NCI-H82 treated with DMSO at 0.1 percent for 48 hours (cell line): ENCODE measurements at regions not wholly inside any gene's neighbourhood (a gene's known extent, or its start where the extent isn't known, plus 50 kb on each side); places are given as distances from the start of the nearest gene placed in this dataset.
A peak's percentile ranks its signal among the peaks of the same experiment; 100 is the strongest.
"Not testable (repeated sequence)": the region's sequence is repeated elsewhere in the genome, so short reads cannot be mapped to it uniquely, and the experiment has no call there.

Experiments used
- DNase-seq: peaks from one replicate; lab custom pipeline; 2025; ENCODE audit not compliant: unreplicated experiment; lab: John Stamatoyannopoulos, UW

DNA sequence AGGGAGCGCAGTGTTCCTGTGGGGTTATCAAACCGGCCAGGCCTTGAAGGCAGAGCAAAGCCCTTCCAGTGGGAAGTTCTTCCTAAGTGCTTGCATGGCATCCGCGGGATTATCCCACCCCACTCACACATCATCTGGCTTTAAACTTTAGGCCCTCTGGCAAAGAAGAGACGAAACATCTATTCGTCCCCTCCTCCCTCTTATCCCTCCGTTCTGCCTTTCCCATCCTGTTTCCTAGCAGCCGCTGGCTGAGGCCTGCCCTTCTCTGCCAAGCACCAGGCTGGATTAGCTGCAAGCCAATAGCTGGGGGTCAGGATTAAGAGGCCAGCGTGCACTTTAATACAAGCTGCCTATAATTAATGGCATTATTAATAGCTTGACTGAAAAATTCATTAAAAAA, 621.0 kb downstream of the PKHD1 start:
- peak; percentile 85 for DNase-seq

DNA sequence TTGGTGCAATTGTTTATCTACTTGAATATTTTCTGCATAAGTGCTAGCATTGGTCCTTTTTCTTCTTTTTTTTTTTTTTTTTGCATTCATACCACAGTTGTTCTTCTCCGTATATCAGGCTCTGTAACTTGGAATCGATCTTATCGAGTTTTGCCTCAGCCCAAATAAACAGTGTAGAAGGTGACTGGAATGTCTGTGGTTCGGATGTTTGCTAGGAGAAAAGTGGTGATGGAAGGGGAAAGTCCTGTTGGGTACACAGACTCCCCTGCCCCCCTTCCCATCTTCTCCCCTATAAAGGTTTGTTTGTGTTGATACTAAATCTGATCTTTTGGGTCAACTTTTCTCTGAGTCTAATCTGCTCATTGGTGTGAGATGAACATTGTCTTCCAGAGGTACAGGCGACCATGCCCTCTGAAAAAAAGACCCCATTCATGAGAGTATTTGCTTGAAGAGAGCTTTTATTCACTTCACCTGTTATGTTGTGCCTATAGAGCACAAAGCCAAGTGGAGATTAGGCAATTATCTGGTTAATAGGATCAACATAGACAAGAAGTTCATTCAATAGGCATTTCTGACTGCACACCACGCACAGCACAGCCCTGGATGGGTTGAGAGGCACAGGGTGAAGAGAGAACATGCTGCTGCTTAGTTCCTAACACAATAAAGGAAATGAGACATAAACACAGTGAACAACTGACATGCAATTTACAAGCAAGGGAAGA, 620.0 kb downstream of the PKHD1 start:
- peak; percentile 83 for DNase-seq

DNA sequence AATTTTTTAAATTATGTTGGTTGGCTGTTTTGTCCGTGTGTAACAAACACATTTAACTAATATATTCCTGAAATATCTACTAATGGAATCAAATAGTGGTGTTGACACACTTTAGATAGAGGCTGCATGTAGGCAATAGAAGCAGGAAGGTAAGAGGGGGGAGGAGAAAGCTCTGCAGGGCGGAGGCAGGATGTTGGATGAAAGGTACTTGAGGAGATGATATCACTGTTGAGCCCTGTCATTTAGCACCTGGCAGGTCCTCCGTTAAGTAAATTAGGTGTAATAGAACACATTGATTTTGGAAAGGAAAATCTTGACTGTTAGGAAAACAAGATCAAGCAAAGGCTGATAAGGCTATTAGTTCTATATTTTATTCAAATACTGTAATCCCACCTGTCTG, 618.7 kb downstream of the PKHD1 start:
- DNase-seq, result peak; percentile 38

DNA sequence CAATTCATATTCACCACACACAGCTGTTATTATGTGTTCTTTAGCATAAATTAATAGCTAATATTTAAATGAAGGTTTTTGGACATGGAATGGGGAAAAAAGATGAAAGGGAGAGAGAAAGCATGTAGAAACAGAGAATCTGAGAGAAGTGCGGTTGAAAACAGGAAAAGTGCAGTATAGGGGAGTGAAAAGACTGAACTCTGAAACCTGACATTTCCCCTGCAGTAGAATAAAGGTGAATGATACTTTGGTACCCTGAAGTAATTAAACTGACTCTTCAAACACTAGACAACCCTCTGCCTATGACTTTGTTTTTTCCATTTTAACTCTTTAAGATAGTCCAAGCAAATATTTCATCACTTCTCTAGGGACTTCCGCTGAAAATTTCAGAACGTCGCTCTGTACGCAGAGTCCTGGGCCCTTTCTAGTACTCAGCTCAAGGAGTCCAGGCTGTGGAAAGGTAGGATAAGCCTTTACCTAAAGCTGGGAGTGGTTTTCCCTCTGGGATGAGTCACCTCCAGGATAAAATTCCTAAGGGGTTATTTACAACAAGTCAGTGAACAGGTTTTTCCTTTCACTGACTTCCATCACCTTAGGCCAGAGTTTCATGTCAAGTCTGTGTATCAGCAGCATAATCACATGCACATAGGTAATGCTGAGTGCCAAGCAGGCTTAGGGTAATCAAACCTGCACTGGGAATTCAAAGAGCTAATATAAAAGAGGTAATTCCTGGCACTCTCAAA, 614.5 kb downstream of the PKHD1 start:
- DNase-seq, result no peak

DNA sequence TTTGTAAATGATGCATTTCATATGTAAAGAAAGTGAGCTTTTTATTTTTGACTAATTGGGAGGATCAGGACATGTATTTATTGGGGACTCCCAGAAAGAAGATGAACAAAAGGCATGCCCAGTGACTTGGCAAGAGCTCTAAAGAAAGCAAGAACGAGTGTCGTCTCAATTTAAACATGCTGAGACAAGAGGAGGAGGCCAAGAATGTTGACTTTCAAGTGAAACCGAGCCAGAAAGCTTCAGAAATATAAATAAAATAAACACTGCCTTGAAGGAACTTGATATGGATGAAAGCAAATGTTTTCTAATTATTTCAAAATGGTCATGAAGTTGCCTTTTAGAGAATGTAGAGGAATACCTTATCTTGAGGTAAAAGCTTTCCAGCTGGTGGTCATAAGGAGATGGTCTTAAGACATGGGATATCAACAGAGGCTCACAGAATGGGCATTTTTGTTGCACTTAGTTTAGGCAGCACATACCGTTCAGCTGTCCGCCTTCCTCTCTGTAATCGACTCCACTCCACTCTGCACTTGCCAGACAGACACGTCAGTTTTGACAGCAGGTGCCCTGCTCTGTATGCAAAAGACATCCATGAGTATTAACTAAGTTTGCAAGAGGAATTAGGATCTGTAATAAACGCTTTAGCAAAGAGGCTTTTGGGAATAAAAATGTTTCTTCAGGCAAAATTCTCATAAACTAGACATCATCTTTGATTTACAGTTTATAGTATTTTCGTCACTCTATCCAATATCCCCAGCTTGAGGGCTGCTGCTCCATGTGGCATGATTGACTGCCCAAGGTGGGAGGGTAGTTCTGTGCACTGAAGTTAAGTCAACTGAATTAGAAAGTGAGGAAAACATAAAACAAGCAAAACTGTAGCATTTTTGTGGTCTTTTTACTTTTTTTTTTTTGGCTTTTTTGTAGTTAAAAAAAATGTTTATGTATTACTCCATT, 613.1 kb downstream of the PKHD1 start:
- DNase-seq, result no peak

DNA sequence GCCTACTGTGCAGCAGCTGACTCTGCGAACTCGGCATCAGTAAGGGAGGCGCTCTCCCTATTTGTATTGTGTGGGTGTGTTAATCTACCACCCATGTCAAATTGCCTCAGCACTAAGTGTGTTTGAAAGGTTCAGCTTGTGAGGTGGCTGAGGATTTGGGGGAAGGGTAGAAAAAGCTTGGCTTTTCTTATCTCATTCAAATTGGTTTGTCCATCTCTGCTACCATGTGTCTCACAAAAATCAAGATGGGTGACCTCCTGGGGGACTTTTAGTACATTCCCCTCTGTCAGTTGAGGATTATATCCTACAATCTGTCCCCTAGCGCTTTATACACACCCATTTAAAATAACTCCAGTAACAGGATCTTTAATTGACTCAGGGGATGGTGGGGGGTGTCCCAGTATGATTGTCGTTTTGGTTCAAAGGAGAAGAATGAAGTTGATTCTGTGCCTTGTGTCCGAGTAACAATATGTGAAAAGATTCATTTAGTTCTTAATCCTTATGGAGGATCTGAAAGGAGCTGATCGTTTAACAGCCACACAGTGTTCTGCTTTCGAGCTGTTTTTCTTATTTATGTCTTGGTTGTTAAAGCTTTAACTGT, 609.6 kb downstream of the PKHD1 start:
- DNase-seq, result peak; percentile 51

DNA sequence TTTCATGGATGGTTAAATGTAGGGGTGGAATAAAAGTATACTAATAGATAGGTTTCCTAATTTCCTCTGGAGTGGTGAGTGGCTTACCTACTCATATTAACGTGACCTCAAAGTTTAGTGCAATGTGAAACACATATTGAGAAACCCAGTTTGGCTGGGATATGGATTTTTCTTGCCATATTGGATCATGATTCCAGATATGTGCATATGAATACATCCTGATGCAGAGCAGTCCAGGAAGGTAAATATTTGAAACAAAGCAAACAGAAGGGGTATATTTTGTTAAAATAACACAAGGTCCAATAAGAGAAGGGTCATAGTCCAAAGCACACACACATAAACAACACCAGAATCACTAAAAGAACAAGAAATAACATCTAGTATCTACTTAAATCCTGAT, 608.1 kb downstream of the PKHD1 start:
- no peak for DNase-seq

DNA sequence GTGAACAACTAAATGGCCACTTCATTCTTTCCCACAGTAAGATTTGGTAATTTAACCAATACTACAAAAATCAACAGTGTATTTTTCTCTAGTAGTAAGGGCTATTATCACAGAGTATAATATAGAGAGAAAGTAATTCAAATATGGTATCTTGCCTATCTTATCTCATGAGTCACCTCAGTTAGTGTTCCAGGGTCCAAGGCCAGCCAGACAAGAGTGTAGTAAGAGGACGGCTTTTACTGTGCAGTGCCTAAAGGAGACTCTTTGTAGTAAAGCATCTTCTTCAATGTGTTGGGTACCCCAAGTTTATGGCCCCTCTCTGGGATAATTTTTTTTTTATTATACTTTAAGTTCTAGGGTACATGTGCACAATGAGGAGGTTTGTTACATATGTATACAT, 607.4 kb downstream of the PKHD1 start:
- no peak for DNase-seq

DNA sequence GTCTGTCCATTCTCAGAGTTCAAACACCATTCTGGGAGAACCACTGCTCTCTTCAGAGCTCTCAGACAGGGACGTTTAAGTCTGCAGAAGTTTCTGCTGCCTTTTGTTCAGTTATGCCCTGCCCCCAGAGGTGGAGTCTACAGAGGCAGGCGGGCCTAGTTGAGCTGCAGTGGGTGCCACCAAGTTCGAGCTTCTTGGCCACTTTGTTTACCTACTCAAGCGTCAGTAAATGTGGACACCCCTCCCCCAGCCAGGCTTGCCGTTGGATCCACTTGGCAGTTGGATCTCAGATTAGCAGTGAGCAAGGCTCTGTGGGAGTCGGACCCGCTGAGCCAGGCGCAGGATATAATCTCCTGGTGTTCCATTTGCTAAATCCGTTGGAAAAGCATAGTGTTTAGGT, 601.5 kb downstream of the PKHD1 start:
- not testable (repeated sequence) for DNase-seq

DNA sequence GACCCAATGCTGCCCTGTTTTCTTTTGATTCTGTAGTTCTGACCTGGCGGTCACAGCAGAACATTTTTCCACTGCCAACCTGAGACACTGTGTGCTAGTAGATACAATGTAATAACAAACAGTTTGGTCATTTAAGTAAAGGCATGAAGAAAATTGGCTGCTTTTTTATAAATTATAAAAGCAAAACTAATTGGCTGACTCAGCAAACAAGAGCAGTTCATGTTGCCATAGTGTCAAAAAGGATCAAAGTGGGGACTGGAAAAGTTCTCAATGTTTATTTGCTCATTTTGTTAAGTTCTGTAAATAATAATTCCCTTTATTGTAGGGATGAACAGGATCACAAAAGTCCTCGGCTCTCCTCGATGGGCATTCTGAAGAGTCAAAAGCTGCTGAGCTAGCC, 599.5 kb downstream of the PKHD1 start:
- no peak for DNase-seq

DNA sequence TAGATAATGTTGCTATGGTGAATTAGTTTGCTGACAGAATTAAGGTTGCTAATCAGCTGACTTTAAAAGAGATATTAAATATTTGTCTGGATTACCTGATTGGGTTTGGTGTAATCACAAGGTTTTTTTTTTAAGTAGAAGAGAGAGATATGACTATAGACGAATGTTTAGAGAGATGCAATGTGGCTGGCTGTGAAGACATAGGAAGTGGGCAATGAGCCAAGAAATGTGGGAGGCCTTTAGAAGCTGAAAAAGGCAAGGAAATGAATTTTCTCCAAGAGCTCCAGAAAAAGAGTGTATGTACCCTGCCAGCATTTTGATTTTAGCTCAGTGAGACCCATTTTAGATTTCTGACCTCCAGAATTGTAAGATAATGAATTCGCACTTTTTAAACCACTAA, 598.3 kb downstream of the PKHD1 start:
- DNase-seq, result no peak

DNA sequence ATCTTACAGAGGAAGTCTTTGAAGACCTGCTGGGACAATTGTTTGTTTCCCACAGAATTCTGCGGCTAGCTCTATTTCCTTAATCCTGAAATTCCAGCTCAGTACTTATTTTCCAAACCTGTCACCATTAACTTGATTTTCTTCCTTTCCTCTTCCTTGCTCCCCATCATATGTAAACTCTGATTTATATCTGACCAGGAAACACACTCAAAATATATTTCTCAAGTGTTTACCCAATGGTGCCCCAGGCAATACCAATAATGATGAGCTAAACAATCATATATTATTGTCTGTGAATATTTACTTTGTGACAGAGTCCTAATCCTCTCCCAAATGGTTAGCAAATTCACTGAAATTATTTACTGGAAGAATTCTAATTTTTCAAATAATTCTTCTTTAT, 597.3 kb downstream of the PKHD1 start:
- no peak for DNase-seq

DNA sequence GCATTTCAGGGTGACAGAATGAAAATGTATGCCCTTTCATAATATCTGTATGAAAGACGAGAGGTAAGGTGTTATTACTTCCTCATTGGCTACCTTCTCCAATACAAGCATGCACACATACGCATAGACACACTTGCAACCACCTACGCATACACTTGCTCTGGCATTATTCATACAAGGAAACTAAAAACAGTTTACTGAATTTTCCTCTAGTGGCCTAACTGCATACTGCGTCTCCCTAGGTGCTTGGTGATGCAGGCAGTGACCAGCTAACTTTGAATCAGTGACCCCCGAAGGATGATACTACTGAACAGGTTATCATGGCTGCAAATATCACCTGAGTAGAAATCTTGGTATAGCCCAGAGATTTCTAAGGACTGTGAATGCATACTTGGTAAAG, 593.1 kb downstream of the PKHD1 start:
- DNase-seq, result no peak

DNA sequence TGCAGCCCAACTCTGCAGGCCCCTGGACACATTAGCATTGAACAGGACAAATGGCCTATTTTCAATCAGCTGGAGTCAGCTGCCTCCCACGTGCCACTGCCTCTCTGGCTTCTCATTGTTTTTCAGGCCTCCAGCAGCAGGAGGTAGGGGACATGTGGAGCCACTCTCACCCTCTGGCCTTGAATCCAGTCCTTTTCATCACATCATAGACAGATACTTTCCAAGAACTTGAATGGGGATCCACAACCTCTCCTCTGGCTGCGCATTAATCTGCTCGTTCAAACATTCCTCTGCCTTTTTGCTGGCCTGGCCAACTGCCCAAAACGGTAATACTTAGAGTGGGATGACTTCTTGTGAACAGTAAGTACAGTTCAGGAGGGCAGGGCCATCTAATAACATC, 592.3 kb downstream of the PKHD1 start:
- no peak for DNase-seq

DNA sequence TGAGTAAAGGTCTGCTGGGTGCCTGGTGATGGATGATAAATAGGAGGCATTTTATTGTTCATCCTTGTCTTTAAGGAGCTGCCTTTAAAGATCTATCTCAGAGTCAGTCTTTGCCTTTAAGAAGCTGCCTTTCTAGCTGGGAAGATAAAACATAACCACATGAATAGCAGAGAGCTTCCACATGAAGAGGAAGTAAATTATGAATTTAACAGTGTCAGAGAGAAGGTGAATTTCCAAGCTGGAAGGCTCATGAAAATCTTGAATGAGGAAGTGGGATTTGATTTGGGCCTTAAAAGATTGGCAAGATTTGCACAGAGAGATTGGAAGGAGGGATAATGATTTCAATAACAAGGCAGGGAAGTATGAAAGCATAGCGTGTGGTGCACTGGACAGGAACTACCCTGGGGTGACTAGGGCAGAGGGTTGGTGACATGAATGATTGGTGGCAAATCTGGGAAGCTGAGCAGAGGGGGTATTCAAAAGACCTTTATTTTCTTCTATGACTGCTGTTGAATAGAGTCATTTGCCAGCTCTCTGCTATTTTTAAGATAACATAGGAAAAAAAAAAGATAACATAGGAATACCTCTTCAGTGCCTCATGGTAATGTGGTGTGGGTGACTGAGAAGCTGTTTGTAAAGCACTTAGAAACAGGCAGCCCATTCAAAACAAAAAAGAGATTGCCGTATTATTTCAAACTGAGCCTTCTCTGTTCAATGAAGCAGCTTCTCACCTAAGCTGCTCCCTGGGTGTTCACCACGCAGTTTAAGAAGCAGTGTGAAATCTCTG, 591.6 kb downstream of the PKHD1 start:
- DNase-seq, result no peak

DNA sequence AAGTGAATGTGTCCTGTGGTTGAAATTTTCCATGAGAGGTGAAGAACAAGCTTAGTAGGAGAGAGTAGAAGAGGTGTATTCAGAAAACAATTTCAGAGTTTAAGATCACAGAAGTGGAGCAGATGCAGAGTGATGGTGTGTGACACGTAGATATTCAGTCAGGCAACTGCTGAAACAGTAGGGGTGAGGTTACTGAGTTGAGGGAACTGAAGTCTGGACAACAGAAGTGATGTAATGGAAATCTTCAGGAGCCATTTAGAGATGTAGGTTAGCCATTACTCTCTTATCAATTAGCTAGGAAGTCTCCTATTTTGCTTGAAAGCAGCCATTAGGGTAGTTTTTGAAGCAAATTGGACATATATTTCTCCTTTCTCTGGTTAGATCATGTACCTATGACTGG, 584.4 kb downstream of the PKHD1 start:
- DNase-seq, result no peak

DNA sequence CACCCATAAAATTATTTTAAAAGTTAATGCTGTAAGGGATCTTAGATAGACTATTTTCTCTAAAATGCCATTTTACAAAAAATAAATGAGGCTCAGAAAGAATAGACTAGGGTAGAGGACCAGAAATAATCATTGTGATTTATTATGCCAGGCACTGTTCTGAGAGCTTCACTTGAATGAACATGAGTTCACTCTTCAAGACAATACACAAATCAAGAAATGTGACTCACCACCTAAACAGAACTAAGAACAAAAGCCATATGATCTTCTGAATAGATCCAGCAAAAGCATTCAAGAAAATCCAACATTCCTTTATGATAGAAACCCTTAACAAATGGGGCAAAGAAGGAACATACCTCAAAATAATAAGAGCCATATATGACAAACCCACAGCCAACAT, 582.0 kb downstream of the PKHD1 start:
- no peak for DNase-seq

DNA sequence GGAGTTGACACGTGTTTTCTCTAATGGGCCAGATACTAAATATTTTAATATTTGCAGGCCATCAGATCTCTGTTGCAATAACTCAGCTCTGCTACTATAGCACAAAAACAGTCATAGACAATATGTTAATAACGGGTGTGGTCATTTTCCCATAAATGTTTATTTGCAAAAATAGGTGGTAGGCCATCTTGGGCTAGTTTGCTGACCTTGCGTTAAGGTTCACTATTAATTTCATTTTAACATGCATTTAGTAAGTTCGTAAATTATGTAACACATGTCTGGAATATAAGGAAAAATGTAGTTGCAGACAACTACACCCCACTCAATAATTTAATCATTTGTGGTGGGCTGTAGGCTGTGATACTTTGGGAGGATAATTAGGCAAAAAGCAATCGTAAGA, 577.8 kb downstream of the PKHD1 start:
- DNase-seq, result no peak

DNA sequence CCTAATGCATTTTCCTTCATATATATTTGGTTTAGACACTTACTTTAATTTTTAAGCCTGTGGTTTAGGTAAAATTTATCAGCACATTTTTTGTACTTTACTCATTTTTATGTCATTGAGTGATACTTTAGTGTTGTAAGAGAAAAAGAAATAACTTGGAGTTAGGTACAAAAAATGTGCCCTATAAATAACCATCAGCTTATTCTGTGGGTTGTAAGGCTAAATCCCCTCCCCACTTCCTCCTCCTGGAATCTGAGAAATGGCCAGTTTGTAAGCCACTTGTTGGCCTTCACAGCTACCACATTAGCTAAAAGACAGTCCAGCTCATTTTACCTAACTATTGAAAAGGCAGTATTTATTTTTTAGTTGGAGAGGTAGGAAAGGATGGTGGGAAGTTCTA, 576.3 kb downstream of the PKHD1 start:
- DNase-seq, result no peak
